ENCODE measurements at regions not wholly inside any gene's neighbourhood (a gene's known extent, or its start where the extent isn't known, plus 50 kb on each side); places are given as distances from the start of the nearest gene placed in this dataset.

DNA sequence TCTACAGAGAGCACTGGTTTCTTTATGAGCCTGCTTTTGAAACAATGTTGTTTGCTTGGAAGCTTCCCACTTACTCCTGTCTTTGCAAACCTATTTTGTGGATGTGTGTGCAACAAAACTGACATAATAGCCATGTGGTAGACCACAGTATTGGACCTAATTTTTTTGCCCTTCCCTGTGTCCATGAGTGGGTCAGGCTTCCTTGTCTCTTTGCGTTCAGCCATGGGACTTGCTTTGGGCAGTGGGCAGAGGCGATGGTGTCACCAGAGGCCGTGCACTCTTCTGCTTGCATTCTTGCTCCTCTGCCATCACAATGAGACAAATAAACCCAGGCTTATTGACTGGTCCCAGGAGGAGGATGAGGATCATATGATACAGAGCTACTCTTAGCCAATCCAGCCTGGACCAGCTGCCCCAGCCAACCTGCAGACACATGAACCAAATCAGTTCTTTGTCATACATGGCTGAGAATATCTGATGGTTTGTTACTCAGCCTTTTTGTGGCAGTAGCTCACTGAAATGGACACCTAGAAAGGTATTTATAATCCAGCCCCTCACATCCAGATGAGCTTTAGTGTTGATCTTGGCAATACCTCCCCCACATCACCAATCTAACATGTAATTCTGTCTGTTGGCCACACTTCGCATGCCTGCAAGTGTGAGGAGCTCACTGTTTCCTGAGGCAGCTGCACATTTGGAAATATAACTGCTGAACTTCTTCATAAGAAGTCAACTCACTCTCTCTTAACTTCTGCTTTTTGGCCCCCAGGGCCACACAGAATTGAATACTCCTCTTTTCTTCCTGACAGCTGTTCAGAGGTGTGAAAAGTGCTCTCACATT is 427.8 kb upstream of the ZMIZ1 start:
- no peak overlapping the region for H3K27ac ChIP-seq
- no peak for FAIRE-seq
- intact Hi-C loops (cut with DNase I), result no loop called here

DNA sequence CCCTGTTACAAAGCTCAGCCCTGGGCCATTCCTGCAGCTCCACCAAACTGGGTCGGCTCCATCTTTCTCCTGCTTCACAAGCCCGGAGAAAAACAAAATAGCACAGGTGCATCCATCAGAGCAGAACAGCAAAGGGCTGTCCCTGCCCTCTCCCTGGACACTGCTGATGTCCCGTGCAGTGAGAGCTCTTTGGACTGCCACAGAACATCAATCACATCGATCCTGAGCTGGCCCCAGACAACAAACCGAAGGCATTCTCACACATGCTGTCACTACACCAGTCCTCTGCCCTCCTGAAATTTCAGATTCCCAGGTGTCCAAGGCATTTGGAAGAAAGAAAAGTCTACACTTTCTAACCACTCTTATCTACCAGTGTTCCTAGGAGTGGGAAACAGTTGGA is 427.1 kb upstream of the ZMIZ1 start:
- no peak overlapping the region for H3K4me3 ChIP-seq
- H3K4me1 ChIP-seq, result no peaks in the 10 kb centered on the region
- 71 to 77% methylated on average over 5 of the region's 5 CpGs for WGBS, 2 donors
- H3K27me3 ChIP-seq, result no peaks in the 10 kb centered on the region
- intact Hi-C loops (cut with DNase I), result no loop called here
- no peaks in the 10 kb centered on the region for H3K9me3 ChIP-seq
- DNase-seq (no peak), FAIRE-seq (no peak), ATAC-seq (no peak)
- H3K36me3 ChIP-seq, result no peaks in the 10 kb centered on the region
- TF ChIP-seq, protein P1, sequence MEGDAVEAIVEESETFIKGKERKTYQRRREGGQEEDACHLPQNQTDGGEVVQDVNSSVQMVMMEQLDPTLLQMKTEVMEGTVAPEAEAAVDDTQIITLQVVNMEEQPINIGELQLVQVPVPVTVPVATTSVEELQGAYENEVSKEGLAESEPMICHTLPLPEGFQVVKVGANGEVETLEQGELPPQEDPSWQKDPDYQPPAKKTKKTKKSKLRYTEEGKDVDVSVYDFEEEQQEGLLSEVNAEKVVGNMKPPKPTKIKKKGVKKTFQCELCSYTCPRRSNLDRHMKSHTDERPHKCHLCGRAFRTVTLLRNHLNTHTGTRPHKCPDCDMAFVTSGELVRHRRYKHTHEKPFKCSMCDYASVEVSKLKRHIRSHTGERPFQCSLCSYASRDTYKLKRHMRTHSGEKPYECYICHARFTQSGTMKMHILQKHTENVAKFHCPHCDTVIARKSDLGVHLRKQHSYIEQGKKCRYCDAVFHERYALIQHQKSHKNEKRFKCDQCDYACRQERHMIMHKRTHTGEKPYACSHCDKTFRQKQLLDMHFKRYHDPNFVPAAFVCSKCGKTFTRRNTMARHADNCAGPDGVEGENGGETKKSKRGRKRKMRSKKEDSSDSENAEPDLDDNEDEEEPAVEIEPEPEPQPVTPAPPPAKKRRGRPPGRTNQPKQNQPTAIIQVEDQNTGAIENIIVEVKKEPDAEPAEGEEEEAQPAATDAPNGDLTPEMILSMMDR (IDR thresholded peaks at IDR 0.05), result no peak
- H3K27ac ChIP-seq, result no peak overlapping the region

More for the DNA sequence above, 427.8 kb upstream of the ZMIZ1 start:
- WGBS, 2 donors, result 90 to 94% methylated on average over 4 of the region's 4 CpGs
- H3K36me3 ChIP-seq, result no peaks in the 10 kb centered on the region
- H3K4me1 ChIP-seq, result no peaks in the 10 kb centered on the region
- H3K4me3 ChIP-seq, result no peak overlapping the region
- DNase-seq (no peak), ATAC-seq (no peak)
- no peaks in the 10 kb centered on the region for H3K27me3 ChIP-seq
- TF ChIP-seq, protein P1 (IDR thresholded peaks at IDR 0.05), result no peak
- H3K9me3 ChIP-seq, result no peaks in the 10 kb centered on the region

DNA sequence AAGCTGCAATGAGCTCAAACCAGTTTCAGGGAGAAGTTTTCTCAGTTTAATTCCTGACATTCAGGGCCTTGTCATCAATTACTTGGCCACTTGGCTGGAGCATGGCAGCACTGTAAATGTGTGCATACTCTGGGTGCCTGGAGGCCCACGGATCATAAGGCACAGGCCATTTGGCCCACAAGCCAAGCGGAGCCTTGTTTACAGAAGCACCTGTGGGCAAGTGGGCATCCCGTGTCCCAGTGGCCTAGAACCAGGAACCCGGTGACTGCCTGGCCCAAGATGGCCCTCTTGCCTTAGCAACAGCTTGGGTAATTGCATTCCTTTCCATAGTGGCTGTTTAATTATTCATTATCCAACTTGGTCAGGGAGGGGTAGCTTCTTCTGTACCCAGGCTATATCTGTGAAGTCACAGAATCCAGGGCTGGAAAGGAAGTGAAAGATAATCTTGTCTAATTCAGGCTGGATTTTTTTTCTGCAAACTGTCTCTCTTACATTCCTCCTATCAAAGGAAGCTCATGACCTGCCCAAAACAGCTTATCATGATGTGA is 426.4 kb upstream of the ZMIZ1 start:
- FAIRE-seq, result no peak
- H3K9me3 ChIP-seq, result no peaks in the 10 kb centered on the region
- H3K27me3 ChIP-seq, result no peaks in the 10 kb centered on the region
- no peak overlapping the region for H3K4me3 ChIP-seq
- DNase-seq, result no peak
- H3K4me1 ChIP-seq, result no peaks in the 10 kb centered on the region
- no peak for ATAC-seq
- WGBS, 2 donors, result 76 to 78% methylated on average over 4 of the region's 4 CpGs
- no peak overlapping the region for H3K27ac ChIP-seq
- intact Hi-C loops (cut with DNase I), result no loop called here
- TF ChIP-seq, protein P1 (IDR thresholded peaks at IDR 0.05), result no peak
- no peaks in the 10 kb centered on the region for H3K36me3 ChIP-seq

DNA sequence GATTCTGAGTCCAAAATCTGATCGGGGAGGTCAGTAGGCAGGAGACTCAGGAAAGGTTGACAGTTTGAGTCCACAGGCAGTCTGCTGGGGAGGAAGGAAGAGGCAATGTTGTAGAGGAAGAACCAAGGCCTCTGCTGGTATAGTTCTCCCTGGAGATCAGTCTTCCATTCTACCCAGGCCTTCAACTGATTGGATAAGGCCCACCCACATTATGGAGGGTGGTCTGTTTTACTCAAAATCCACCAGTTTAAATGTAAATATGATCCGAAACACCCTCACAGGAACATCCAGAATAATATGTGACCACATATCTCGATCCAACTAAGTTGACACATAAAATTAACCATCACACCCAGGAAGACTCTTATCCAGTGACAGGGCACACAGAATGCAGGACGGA is 425.3 kb upstream of the ZMIZ1 start:
- H3K4me1 ChIP-seq, result no peaks in the 10 kb centered on the region
- TF ChIP-seq, protein P1 (IDR thresholded peaks at IDR 0.05), result no peak
- no peaks in the 10 kb centered on the region for H3K36me3 ChIP-seq
- DNase-seq (no peak), ATAC-seq (no peak), FAIRE-seq (no peak)
- 78 to 84% methylated on average over 4 of the region's 4 CpGs for WGBS, 2 donors
- no peaks in the 10 kb centered on the region for H3K27me3 ChIP-seq
- no peak overlapping the region for H3K27ac ChIP-seq
- H3K4me3 ChIP-seq, result no peak overlapping the region
- H3K9me3 ChIP-seq, result no peaks in the 10 kb centered on the region
- intact Hi-C loops (cut with DNase I), result no loop called here

DNA sequence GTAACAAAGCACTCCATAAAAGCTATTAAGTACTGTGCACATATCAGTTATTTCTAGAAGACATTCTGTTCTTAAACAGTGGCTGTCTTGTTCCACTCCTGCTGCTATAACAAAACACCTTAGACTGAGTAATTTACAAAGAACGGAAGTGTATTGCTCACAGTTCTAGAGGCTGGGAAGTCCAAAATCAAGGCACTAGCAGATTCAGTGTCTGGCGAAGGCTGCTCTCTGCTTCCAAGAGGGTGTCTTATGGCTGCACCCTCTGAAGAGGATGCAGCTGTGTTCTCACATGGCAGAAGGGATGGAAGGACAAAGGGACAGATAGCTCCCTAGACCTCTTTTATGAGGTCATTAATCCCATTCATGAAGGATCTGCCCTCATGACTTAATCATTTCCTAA is 424.2 kb upstream of the ZMIZ1 start:
- DNase-seq (no peak), FAIRE-seq (no peak), ATAC-seq (no peak)
- H3K9me3 ChIP-seq, result no peaks in the 10 kb centered on the region
- no peak overlapping the region for H3K4me3 ChIP-seq
- 71 to 93% methylated on average over 2 of the region's 2 CpGs for WGBS, 2 donors
- no peak overlapping the region for H3K27ac ChIP-seq
- H3K27me3 ChIP-seq, result no peaks in the 10 kb centered on the region
- intact Hi-C loops (cut with DNase I), result no loop called here
- no peaks in the 10 kb centered on the region for H3K4me1 ChIP-seq
- TF ChIP-seq, protein P1 (IDR thresholded peaks at IDR 0.05), result no peak
- H3K36me3 ChIP-seq, result no peaks in the 10 kb centered on the region

Data from pancreas (tissue), 10 donors.